Panc1 (cell line): ENCODE measurements at regions not wholly inside any gene's neighbourhood (a gene's known extent, or its start where the extent isn't known, plus 50 kb on each side); places are given as distances from the start of the nearest gene placed in this dataset.
"Not testable (repeated sequence)": the region's sequence is repeated elsewhere in the genome, so short reads cannot be mapped to it uniquely, and the experiment has no call there.

Experiments used
- CTCF ChIP-seq: fragments of 450-650 bp; IDR thresholded peaks from 2 replicates; pipeline ENCODE4 v1.5.1; 2017; ENCODE audit warnings: mild to moderate bottlenecking
- SIN3A ChIP-seq: IDR thresholded peaks from 2 replicates; pipeline ENCODE4 v1.6.1; 2012; ENCODE audit warnings: low read depth, mild to moderate bottlenecking, low read length, moderate library complexity, borderline replicate concordance; ENCODE audit not compliant: insufficient read depth

- TF ChIP-seq CTCF, SIN3A: not testable (repeated sequence)
Observed at GRCh38 chr16:29159603-29160002, 174.8 kb downstream of the LAT start.
